HCT116 (cell line): ENCODE measurements at regions not wholly inside any gene's neighbourhood (a gene's known extent, or its start where the extent isn't known, plus 50 kb on each side); places are given as distances from the start of the nearest gene placed in this dataset.

Experiments used
- ATAC-seq: fragments of 200-7000 bp; cut with Tn5 transposase; 2 replicates; pipeline ENCODE4 v1.9.1; 2020; ENCODE audit warnings: mild to moderate bottlenecking, moderate library complexity
- BruUV-seq: library from RNA; stranded (reverse); fragments of 400-500 nt; replicated peaks from 2 replicates; lab custom pipeline; 2021; lab: Mats Ljungman, UMichigan
- CTCF ChIA-PET: fragments of 300-600 bp; sonication (Branson Sonifier 250); formaldehyde crosslinking; loops from one replicate; lab custom pipeline; 2021; ENCODE audit warnings: antibody characterized with exemption; lab: Charles Lee
- POLR2A ChIA-PET: fragments of 300-600, 350-600 bp; sonication (Branson Sonifier 250); formaldehyde crosslinking; loops from one replicate; lab custom pipeline; 2021; ENCODE audit warnings: antibody characterized with exemption; lab: Charles Lee
- RAD21 ChIA-PET, 2 experiments: fragments of 300-600 bp; sonication (Branson Sonifier 250); formaldehyde crosslinking; loops; one replicate each; lab custom pipeline; 2023; ENCODE audit warnings: low total read pairs in 2 of 2; ENCODE audit not compliant: uncharacterized antibody in 2 of 2, unreplicated experiment in 2 of 2, low non-redundant PET in 1 of 2; lab: Charles Lee
- DNase-seq: peaks from one replicate; pipeline ENCODE4 v3.0.0-alpha.2; 2010; ENCODE audit warnings: low read depth, low spot score
- H2AFZ ChIP-seq: fragments of 200-600 bp; shearing (Covaris generic), sonication (generic); 2 replicates; pipeline ENCODE4 v1.6.1; 2017; ENCODE audit warnings: low read depth, mixed run types, mixed read lengths, antibody characterized with exemption, low read length; ENCODE audit not compliant: poor library complexity, severe bottlenecking
- H3K27ac ChIP-seq: 2 replicates; pipeline ENCODE4 v1.5.1; 2012; ENCODE audit warnings: low read depth, low read length
- H3K27me3 ChIP-seq: fragments of 200-600 bp; sonication (generic); 2 replicates; pipeline ENCODE4 v1.6.1; 2016; ENCODE audit warnings: mixed run types, low read length, mixed read lengths; ENCODE audit not compliant: insufficient read depth
- H3K36me3 ChIP-seq, 2 experiments: fragments of 200-500 bp in 1 of 2; fragments of 200-600 bp in 1 of 2; sonication (Bioruptor generic) in 1 of 2; sonication (generic) in 1 of 2; 2 replicates each; pipeline versions ENCODE4 v1.5.1 to v1.6.1; 2014 to 2016; ENCODE audit warnings: low read length in 2 of 2, inconsistent platforms in 1 of 2, mixed read lengths in 1 of 2, mixed run types in 1 of 2; ENCODE audit not compliant: insufficient read depth in 2 of 2, control insufficient read depth in 1 of 2
- H3K4me1 ChIP-seq, 2 experiments: fragments of 200-600 bp in 1 of 2; sonication (generic) in 1 of 2; 2 replicates each; pipeline versions ENCODE4 v1.5.1 to v1.6.1; 2012 to 2017; ENCODE audit warnings: low read length in 2 of 2, inconsistent platforms in 1 of 2, mild to moderate bottlenecking in 1 of 2, mixed read lengths in 1 of 2, mixed run types in 1 of 2, moderate library complexity in 1 of 2; ENCODE audit not compliant: insufficient read depth in 2 of 2, control insufficient read depth in 1 of 2
- H3K4me2 ChIP-seq: fragments of 200-600 bp; sonication (generic); 2 replicates; pipeline ENCODE4 v1.6.1; 2017; ENCODE audit warnings: mixed run types, low read length, mixed read lengths
- H3K4me3 ChIP-seq, 2 experiments: fragments of 200-600 bp in 1 of 2; sonication (generic) in 1 of 2; replicated peaks in 1 of 2; 2 replicates each; pipeline ENCODE4 v1.5.1; 2011 to 2016; ENCODE audit warnings: low read length in 2 of 2, control low read depth in 1 of 2, low read depth in 1 of 2, mild to moderate bottlenecking in 1 of 2, mixed read lengths in 1 of 2, mixed run types in 1 of 2
- H3K79me2 ChIP-seq: fragments of 200-600 bp; sonication (generic); 2 replicates; pipeline ENCODE4 v1.6.1; 2017; ENCODE audit warnings: mild to moderate bottlenecking, mixed run types, low read length, moderate library complexity, mixed read lengths; ENCODE audit not compliant: insufficient read depth
- H3K9ac ChIP-seq: fragments of 200-600 bp; sonication (generic); 2 replicates; pipeline ENCODE4 v1.6.1; 2016; ENCODE audit warnings: low read length, mixed read lengths
- H3K9me2 ChIP-seq: fragments of 200-600 bp; sonication (generic), shearing (Covaris generic); 2 replicates; pipeline ENCODE4 v1.6.1; 2017; ENCODE audit warnings: mixed run types, mild to moderate bottlenecking, moderate library complexity; ENCODE audit not compliant: insufficient read depth
- H3K9me3 ChIP-seq, 2 experiments: fragments of 200-500 bp in 1 of 2; fragments of 200-600 bp in 1 of 2; sonication (Bioruptor generic) in 1 of 2; sonication (generic) in 1 of 2; 2 replicates each; pipeline ENCODE4 v1.6.1; 2014 to 2017; ENCODE audit warnings: low read length in 2 of 2, mixed read lengths in 2 of 2, inconsistent platforms in 1 of 2, low read depth in 1 of 2, mild to moderate bottlenecking in 1 of 2, mixed run types in 1 of 2, moderate library complexity in 1 of 2; ENCODE audit not compliant: control insufficient read depth in 1 of 2, insufficient read depth in 1 of 2
- H4K20me1 ChIP-seq: fragments of 200-600 bp; sonication (generic), shearing (Covaris generic); 2 replicates; pipeline ENCODE4 v1.6.1; 2017; ENCODE audit warnings: mixed run types, mild to moderate bottlenecking, moderate library complexity; ENCODE audit not compliant: insufficient read depth
- ATF3 ChIP-seq: IDR thresholded peaks from 2 replicates; pipeline ENCODE4 v1.6.1; 2012
- CBX3 ChIP-seq: IDR thresholded peaks from 2 replicates; pipeline ENCODE4 v1.6.1; 2012; ENCODE audit warnings: low read depth
- CEBPB ChIP-seq: IDR thresholded peaks from 2 replicates; pipeline ENCODE4 v1.6.1; 2012; ENCODE audit warnings: low read depth
- EGR1 ChIP-seq: IDR thresholded peaks from 2 replicates; pipeline ENCODE4 v1.6.1; 2012; ENCODE audit warnings: low read depth
- EZH2 ChIP-seq: fragments of 200-600 bp; sonication (generic); IDR thresholded peaks from 2 replicates; pipeline ENCODE4 v1.6.1; 2017; ENCODE audit warnings: antibody characterized with exemption, mixed run types
- EZH2phosphoT487 ChIP-seq: fragments of 200-600 bp; IDR thresholded peaks from 2 replicates; pipeline ENCODE4 v1.6.1; 2018; ENCODE audit warnings: antibody characterized with exemption, borderline replicate concordance
- FOSL1 ChIP-seq: IDR thresholded peaks from 2 replicates; pipeline ENCODE4 v1.6.1; 2012; ENCODE audit warnings: low read depth
- JUND ChIP-seq: IDR thresholded peaks from 2 replicates; pipeline ENCODE4 v1.6.1; 2012
- MAX ChIP-seq: IDR thresholded peaks from 2 replicates; pipeline ENCODE4 v1.6.1; 2012
- POLR2AphosphoS5 ChIP-seq: IDR thresholded peaks from 2 replicates; pipeline ENCODE4 v1.6.1; 2011; ENCODE audit warnings: mild to moderate bottlenecking, low read depth, low read length, moderate library complexity
- RAD21 ChIP-seq: IDR thresholded peaks from 2 replicates; pipeline ENCODE4 v1.6.1; 2012; ENCODE audit warnings: low read depth, mild to moderate bottlenecking
- REST ChIP-seq: IDR thresholded peaks from 2 replicates; pipeline ENCODE4 v1.6.1; 2012; ENCODE audit warnings: low read depth
- SIN3A ChIP-seq: IDR thresholded peaks from 2 replicates; pipeline ENCODE4 v1.6.1; 2012; ENCODE audit warnings: low read depth
- SRF ChIP-seq: IDR thresholded peaks from 2 replicates; pipeline ENCODE4 v1.6.1; 2012; ENCODE audit warnings: low read depth
- TCF7L2 ChIP-seq: IDR thresholded peaks from 2 replicates; pipeline ENCODE4 v1.7.0; 2011; ENCODE audit warnings: borderline replicate concordance, inconsistent platforms; ENCODE audit not compliant: insufficient read depth, insufficient read length; ENCODE audit errors: extremely low read depth
- YY1 ChIP-seq: IDR thresholded peaks from 2 replicates; pipeline ENCODE4 v1.6.1; 2011; ENCODE audit warnings: low read length, low read depth, moderate library complexity, mild to moderate bottlenecking; ENCODE audit not compliant: insufficient replicate concordance; ENCODE audit errors: extremely low read depth
- ZBTB33 ChIP-seq: IDR thresholded peaks from 2 replicates; pipeline ENCODE4 v1.6.1; 2011; ENCODE audit warnings: mild to moderate bottlenecking, low read length, moderate library complexity; ENCODE audit not compliant: insufficient replicate concordance; ENCODE audit errors: extremely low read depth
- ZFX ChIP-seq: fragments of 450-650 bp; IDR thresholded peaks from 2 replicates; pipeline ENCODE4 v1.6.1; 2017
- ZNF274 ChIP-seq: fragments of 200-500 bp; sonication (Bioruptor generic); IDR thresholded peaks from 2 replicates; pipeline ENCODE4 v1.6.1; 2014; ENCODE audit warnings: mild to moderate bottlenecking, low read depth, low read length, inconsistent platforms
- intact Hi-C: fragments of 100-400 bp; cut with micrococcal nuclease; formaldehyde crosslinking; loops from 2 replicates; pipeline ENCODE4 v1.10.0; 2022

GRCh38 chr3:30303770-30304169 lies 302.6 kb upstream of the TGFBR2 start:
- POLR2A ChIA-PET: no interaction called here
- H3K79me2 ChIP-seq: no peaks in the 10 kb centered on the region
- CTCF ChIA-PET: no interaction called here
- ATAC-seq: no peak
- H3K4me3 ChIP-seq: no peak overlapping the region
- no peak for DNase-seq
- H3K36me3 ChIP-seq: no peaks in the 10 kb centered on the region
- H3K9me3 ChIP-seq: no peaks in the 10 kb centered on the region
- no peak overlapping the region for H2AFZ ChIP-seq
- no peak for TF ChIP-seq ZFX
- no peak for TF ChIP-seq TCF7L2
- TF ChIP-seq CBX3: no peak
- TF ChIP-seq SRF: no peak
- TF ChIP-seq ATF3: no peak
- TF ChIP-seq REST: no peak
- TF ChIP-seq EZH2: no peak
- TF ChIP-seq POLR2AphosphoS5: no peak
- no peak for TF ChIP-seq YY1
- no peak for TF ChIP-seq SIN3A
- TF ChIP-seq EZH2phosphoT487: no peak
- TF ChIP-seq RAD21: no peak
- no peak for TF ChIP-seq FOSL1
- TF ChIP-seq ZBTB33: no peak
- TF ChIP-seq JUND: no peak
- no peak for TF ChIP-seq MAX
- no peak for TF ChIP-seq ZNF274
- TF ChIP-seq EGR1: no peak
- TF ChIP-seq CEBPB: no peak
- intact Hi-C loops: no loop called here
- no peak overlapping the region for H3K4me2 ChIP-seq
- no peak overlapping the region for H3K27ac ChIP-seq
- no peak overlapping the region for H3K9ac ChIP-seq
- no peaks in the 10 kb centered on the region for H3K9me2 ChIP-seq
- no TSS peak for BruUV-seq
- H3K4me1 ChIP-seq: no peaks in the 10 kb centered on the region
- no peaks in the 10 kb centered on the region for H4K20me1 ChIP-seq
- no peaks in the 10 kb centered on the region for H3K27me3 ChIP-seq
- RAD21 ChIA-PET: no interaction called here
